RPMI7951 (cell line): ENCODE measurements at regions not wholly inside any gene's neighbourhood (a gene's known extent, or its start where the extent isn't known, plus 50 kb on each side); places are given as distances from the start of the nearest gene placed in this dataset.
A peak's percentile ranks its signal among the peaks of the same experiment; 100 is the strongest.

Source experiments
- DNase-seq: peaks from one replicate; pipeline ENCODE4 v3.0.0-alpha.2; 2012; ENCODE audit warnings: low read depth

- DNase-seq: peak; percentile 37
Observed at GRCh38 chr2:122636097-122636496, 880.6 kb downstream of the TSN start.

- no peak for DNase-seq
Observed at GRCh38 chr2:122639176-122639575, 883.7 kb downstream of the TSN start.

- DNase-seq: no peak
Observed at GRCh38 chr2:122639711-122640110, 884.3 kb downstream of the TSN start.

GRCh38 chr2:122643725-122644329, 888.4 kb downstream of the TSN start:
- DNase-seq: peak; percentile 60

GRCh38 chr2:122651236-122651635, 895.8 kb downstream of the TSN start:
- DNase-seq: no peak

- DNase-seq: no peak
Observed at GRCh38 chr2:122651780-122652179, 896.3 kb downstream of the TSN start.

GRCh38 chr2:122652670-122653069, 897.2 kb downstream of the TSN start:
- DNase-seq: no peak

- no peak for DNase-seq
Observed at GRCh38 chr2:122656403-122656802, 901.0 kb downstream of the TSN start.

- no peak for DNase-seq
Observed at GRCh38 chr2:122660786-122661634, 905.6 kb downstream of the TSN start.

- DNase-seq: no peak
Observed at GRCh38 chr2:122663620-122664019, 908.2 kb downstream of the TSN start.

GRCh38 chr2:122669627-122670026, 914.2 kb downstream of the TSN start:
- DNase-seq: no peak

GRCh38 chr2:122670897-122671296, 915.4 kb downstream of the TSN start:
- no peak for DNase-seq

GRCh38 chr2:122680662-122681061, 925.2 kb downstream of the TSN start:
- no peak for DNase-seq

GRCh38 chr2:122681626-122682025, 926.2 kb downstream of the TSN start:
- no peak for DNase-seq

- DNase-seq: no peak
Observed at GRCh38 chr2:122682356-122682755, 926.9 kb downstream of the TSN start.

GRCh38 chr2:122683018-122683417, 927.6 kb downstream of the TSN start:
- DNase-seq: no peak

GRCh38 chr2:122692400-122693083, 937.1 kb downstream of the TSN start:
- DNase-seq: no peak

- DNase-seq: no peak
Observed at GRCh38 chr2:122697415-122697814, 942.0 kb downstream of the TSN start.

- DNase-seq: no peak
Observed at GRCh38 chr2:122703676-122704075, 948.2 kb downstream of the TSN start.

- DNase-seq: no peak
Observed at GRCh38 chr2:122704109-122704563, 948.7 kb downstream of the TSN start.

GRCh38 chr2:122705746-122706145, 950.3 kb downstream of the TSN start:
- DNase-seq: no peak

GRCh38 chr2:122706757-122707223, 951.3 kb downstream of the TSN start:
- DNase-seq: no peak
